ENCODE measurements at regions not wholly inside any gene's neighbourhood (a gene's known extent, or its start where the extent isn't known, plus 50 kb on each side); places are given as distances from the start of the nearest gene placed in this dataset.

- no peak overlapping the region for H3K4me2 ChIP-seq (ENCODE audit: control insufficient read depth, extremely low read depth, insufficient read depth, low read depth, low read length)
- no peaks in the 10 kb centered on the region for H3K9me3 ChIP-seq (ENCODE audit: control insufficient read depth, low read depth, low read length)
- H4K20me1 ChIP-seq (ENCODE audit: control insufficient read depth, extremely low read depth, insufficient read depth, low read length), result no peaks in the 10 kb centered on the region
- H3K4me3 ChIP-seq (ENCODE audit: control insufficient read depth in 2 of 3, extremely low read depth in 1 of 3, insufficient read depth in 2 of 3, low read depth in 1 of 3, low read length in 3 of 3), result no peak overlapping the region
- H3K9ac ChIP-seq (ENCODE audit: control insufficient read depth, extremely low read depth, insufficient read depth, low read length), result no peak overlapping the region
- H3K36me3 ChIP-seq (ENCODE audit: control insufficient read depth in 2 of 2, extremely low read depth in 1 of 2, insufficient read depth in 2 of 2, low read length in 2 of 2), result no peaks in the 10 kb centered on the region
- FAIRE-seq (no peak), DNase-seq (ENCODE audit: low read depth, low spot score) (no peak)
- H3K27me3 ChIP-seq (ENCODE audit: control insufficient read depth, extremely low read depth, insufficient read depth, low read length), result no peaks in the 10 kb centered on the region
- TF ChIP-seq CTCF (optimal IDR thresholded peaks at IDR 0.05 in 1 of 3, IDR thresholded peaks at IDR 0.05 in 1 of 3, conservative IDR thresholded peaks at IDR 0.05 in 1 of 3; ENCODE audit: extremely low read depth in 1 of 3, insufficient read depth in 2 of 3, low read length in 3 of 3) (no peak), EZH2 (IDR thresholded peaks at IDR 0.05; ENCODE audit: low read length) (no peak)
- no peaks in the 10 kb centered on the region for H3K79me2 ChIP-seq (ENCODE audit: control insufficient read depth, insufficient read depth, low read length)
- no peak overlapping the region for H3K27ac ChIP-seq (ENCODE audit: control insufficient read depth, insufficient read depth, low read length)
- H3K4me1 ChIP-seq (ENCODE audit: control insufficient read depth, extremely low read depth, insufficient read depth, low read length), result no peaks in the 10 kb centered on the region
- no peak overlapping the region for H2AFZ ChIP-seq (ENCODE audit: control insufficient read depth, low read length)
- no peaks in the 10 kb centered on the region for H3K9me1 ChIP-seq (ENCODE audit: control insufficient read depth, extremely low read depth, insufficient read depth, low read length)
- dilution Hi-C loops (cut with MboI; ENCODE audit: extremely low pct_ligation_motif_present, low sequenced_read_pairs), result no loop called here
These were observed 209.1 kb downstream of the RAD51AP2 start for GRCh38 chr2:17309181-17309580.

DNA sequence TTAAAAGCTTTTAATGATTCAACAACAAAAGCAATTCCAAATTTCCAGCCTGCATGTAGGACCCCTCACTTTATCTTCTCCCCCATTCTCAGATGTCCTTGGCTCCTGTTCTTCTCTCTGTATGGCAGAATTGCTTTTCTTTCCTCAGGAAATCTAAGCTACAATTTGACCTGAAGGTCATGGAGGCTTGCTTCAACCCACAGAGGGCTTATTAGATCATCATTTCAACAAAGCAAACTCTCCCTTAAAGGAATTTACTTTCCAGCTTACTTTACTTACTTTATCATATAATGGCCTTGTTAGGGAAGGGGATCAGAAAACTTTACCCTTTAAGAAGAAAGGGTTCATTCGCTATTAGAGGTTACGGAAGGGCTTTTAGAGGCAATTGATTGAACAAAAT is 211.5 kb downstream of the RAD51AP2 start:
- Histone ChIP-seq H3K79me2 (ENCODE audit: control insufficient read depth, insufficient read depth, low read length) (no peaks in the 10 kb centered on the region), H3K4me2 (ENCODE audit: control insufficient read depth, extremely low read depth, insufficient read depth, low read depth, low read length) (no peak overlapping the region), H3K4me1 (ENCODE audit: control insufficient read depth, extremely low read depth, insufficient read depth, low read length) (peaks cover 19% of the 10 kb centered on the region), H3K27me3 (ENCODE audit: control insufficient read depth, extremely low read depth, insufficient read depth, low read length) (no peaks in the 10 kb centered on the region), H4K20me1 (ENCODE audit: control insufficient read depth, extremely low read depth, insufficient read depth, low read length) (no peaks in the 10 kb centered on the region), H3K4me3 (ENCODE audit: control insufficient read depth in 2 of 3, extremely low read depth in 1 of 3, insufficient read depth in 2 of 3, low read depth in 1 of 3, low read length in 3 of 3) (no peak overlapping the region), H3K36me3 (ENCODE audit: control insufficient read depth in 2 of 2, extremely low read depth in 1 of 2, insufficient read depth in 2 of 2, low read length in 2 of 2) (no peaks in the 10 kb centered on the region), H3K9ac (ENCODE audit: control insufficient read depth, extremely low read depth, insufficient read depth, low read length) (no peak overlapping the region), H2AFZ (ENCODE audit: control insufficient read depth, low read length) (no peak overlapping the region), H3K27ac (ENCODE audit: control insufficient read depth, insufficient read depth, low read length) (no peak overlapping the region), H3K9me1 (ENCODE audit: control insufficient read depth, extremely low read depth, insufficient read depth, low read length) (no peaks in the 10 kb centered on the region), H3K9me3 (ENCODE audit: control insufficient read depth, low read depth, low read length) (no peaks in the 10 kb centered on the region)
- no peak for TF ChIP-seq EZH2 (IDR thresholded peaks at IDR 0.05; ENCODE audit: low read length)
- TF ChIP-seq CTCF (optimal IDR thresholded peaks at IDR 0.05 in 1 of 3, IDR thresholded peaks at IDR 0.05 in 1 of 3, conservative IDR thresholded peaks at IDR 0.05 in 1 of 3; ENCODE audit: extremely low read depth in 1 of 3, insufficient read depth in 2 of 3, low read length in 3 of 3), result no peak
- dilution Hi-C loops (cut with MboI; ENCODE audit: extremely low pct_ligation_motif_present, low sequenced_read_pairs), result no loop called here
- no peak for DNase-seq (ENCODE audit: low read depth, low spot score)
- FAIRE-seq, result no peak
